ENCODE measurements at regions not wholly inside any gene's neighbourhood (a gene's known extent, or its start where the extent isn't known, plus 50 kb on each side); places are given as distances from the start of the nearest gene placed in this dataset.

GRCh38 chr2:217186668-217187159, 326.9 kb upstream of the TNP1 start:
- 43 to 57% methylated on average over 3 of the region's 3 CpGs for WGBS, 2 donors
- TF ChIP-seq POLR2A (IDR thresholded peaks at IDR 0.05) = no peak
- TF ChIP-seq, protein P1, sequence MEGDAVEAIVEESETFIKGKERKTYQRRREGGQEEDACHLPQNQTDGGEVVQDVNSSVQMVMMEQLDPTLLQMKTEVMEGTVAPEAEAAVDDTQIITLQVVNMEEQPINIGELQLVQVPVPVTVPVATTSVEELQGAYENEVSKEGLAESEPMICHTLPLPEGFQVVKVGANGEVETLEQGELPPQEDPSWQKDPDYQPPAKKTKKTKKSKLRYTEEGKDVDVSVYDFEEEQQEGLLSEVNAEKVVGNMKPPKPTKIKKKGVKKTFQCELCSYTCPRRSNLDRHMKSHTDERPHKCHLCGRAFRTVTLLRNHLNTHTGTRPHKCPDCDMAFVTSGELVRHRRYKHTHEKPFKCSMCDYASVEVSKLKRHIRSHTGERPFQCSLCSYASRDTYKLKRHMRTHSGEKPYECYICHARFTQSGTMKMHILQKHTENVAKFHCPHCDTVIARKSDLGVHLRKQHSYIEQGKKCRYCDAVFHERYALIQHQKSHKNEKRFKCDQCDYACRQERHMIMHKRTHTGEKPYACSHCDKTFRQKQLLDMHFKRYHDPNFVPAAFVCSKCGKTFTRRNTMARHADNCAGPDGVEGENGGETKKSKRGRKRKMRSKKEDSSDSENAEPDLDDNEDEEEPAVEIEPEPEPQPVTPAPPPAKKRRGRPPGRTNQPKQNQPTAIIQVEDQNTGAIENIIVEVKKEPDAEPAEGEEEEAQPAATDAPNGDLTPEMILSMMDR (IDR thresholded peaks at IDR 0.05) = no peak
- intact Hi-C loops (cut with DNase I; ENCODE audit: low total_unique reads) = no loop called here

DNA sequence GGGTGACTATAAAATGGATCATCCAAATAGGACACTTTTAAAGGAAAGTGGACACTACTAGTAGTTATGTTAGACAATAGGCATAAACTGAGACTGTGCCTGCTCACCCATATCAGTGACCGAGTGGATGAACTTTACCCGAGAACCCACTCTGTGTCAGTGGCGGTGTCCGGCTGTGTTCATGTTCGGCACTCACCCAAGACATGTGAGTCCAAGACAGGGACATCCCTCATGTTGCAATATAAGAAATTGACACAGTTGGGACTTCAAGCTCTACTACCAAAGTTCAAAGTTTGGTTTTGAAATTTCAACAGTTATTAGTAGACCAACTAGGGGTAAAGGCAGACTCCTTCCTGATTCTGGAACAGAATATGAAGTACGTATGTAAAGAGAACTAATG, 326.3 kb upstream of the TNP1 start:
- H3K27ac ChIP-seq = peak overlapping the region in 1 of 2 donors; percentile 43
- 82 to 92% methylated on average over 6 of the region's 6 CpGs for WGBS, 2 donors
- intact Hi-C loops (cut with DNase I; ENCODE audit: low total_unique reads) = no loop called here
- no peaks in the 10 kb centered on the region for H3K36me3 ChIP-seq (ENCODE audit: low read depth, missing control alignments)
- H3K4me1 ChIP-seq = peaks cover 28% of the 10 kb centered on the region
- no peak overlapping the region for H3K4me3 ChIP-seq
- TF ChIP-seq POLR2A (IDR thresholded peaks at IDR 0.05) = no peak
- TF ChIP-seq, protein P1 (IDR thresholded peaks at IDR 0.05) = no peak
- DNase-seq = no peak
- H3K9me3 ChIP-seq = no peaks in the 10 kb centered on the region
- no peaks in the 10 kb centered on the region for H3K27me3 ChIP-seq

More at GRCh38 chr2:217186668-217187159, 326.9 kb upstream of the TNP1 start:
- H3K27me3 ChIP-seq = no peaks in the 10 kb centered on the region
- H3K36me3 ChIP-seq (ENCODE audit: low read depth, missing control alignments) = no peaks in the 10 kb centered on the region
- H3K27ac ChIP-seq = no peak overlapping the region
- H3K4me1 ChIP-seq = peaks cover 28% of the 10 kb centered on the region
- H3K9me3 ChIP-seq = no peaks in the 10 kb centered on the region
- DNase-seq = peak; percentile 64
- H3K4me3 ChIP-seq = no peak overlapping the region

DNA sequence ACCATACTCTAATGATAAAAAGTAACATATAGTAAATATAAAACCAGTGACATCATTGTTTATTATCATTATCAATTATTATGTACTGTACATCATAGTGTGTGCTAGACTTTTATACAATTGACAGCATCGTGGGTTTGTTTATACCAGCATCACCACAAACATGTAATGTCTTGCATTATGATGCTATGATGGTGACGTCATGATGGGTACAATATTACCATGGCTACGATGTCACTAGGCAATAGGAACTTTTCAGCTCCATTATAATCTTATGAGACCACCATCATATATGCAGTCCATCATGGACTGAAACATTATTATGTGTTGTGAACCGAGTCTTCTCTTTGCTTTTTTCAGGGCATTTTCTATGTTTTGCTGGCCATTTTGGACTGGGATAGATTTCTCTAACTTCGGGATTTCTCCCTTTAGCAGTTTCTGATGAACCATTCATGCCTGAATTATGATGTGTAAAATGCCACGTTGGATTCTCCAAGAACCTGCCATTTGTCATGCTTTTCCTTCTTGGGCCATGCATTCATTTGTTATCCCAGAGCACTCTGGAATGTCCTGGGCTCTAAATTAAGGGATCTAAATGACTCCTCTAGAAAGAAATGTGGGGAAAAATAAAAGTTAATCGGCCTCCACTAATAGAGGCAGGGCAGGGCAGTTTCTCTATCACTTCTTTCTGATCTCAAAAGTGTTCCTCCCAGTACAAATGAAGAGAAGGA, 325.6 kb upstream of the TNP1 start:
- Histone ChIP-seq H3K9me3 (no peaks in the 10 kb centered on the region), H3K4me3 (no peak overlapping the region), H3K4me1 (peaks cover 28% of the 10 kb centered on the region), H3K36me3 (ENCODE audit: low read depth, missing control alignments) (no peaks in the 10 kb centered on the region), H3K27me3 (no peaks in the 10 kb centered on the region), H3K27ac (peak overlapping the region in 1 of 2 donors; percentile 43)
- TF ChIP-seq, protein P1 (IDR thresholded peaks at IDR 0.05) = no peak
- no peak for TF ChIP-seq POLR2A (IDR thresholded peaks at IDR 0.05)
- intact Hi-C loops (cut with DNase I; ENCODE audit: low total_unique reads) = no loop called here
- WGBS, 2 donors = 88 to 91% methylated on average over 7 of the region's 7 CpGs
- DNase-seq = no peak

- H3K27me3 ChIP-seq = no peaks in the 10 kb centered on the region
- H3K9me3 ChIP-seq = no peaks in the 10 kb centered on the region
- no peak overlapping the region for H3K4me3 ChIP-seq
- WGBS, 2 donors = 63 to 75% methylated on average over 2 of the region's 2 CpGs
- H3K27ac ChIP-seq = no peak overlapping the region
- no peaks in the 10 kb centered on the region for H3K36me3 ChIP-seq (ENCODE audit: low read depth, missing control alignments)
- no peak for TF ChIP-seq POLR2A (IDR thresholded peaks at IDR 0.05)
- TF ChIP-seq, protein P1 (IDR thresholded peaks at IDR 0.05) = no peak
- no peak for DNase-seq
- H3K4me1 ChIP-seq = peaks cover 28% of the 10 kb centered on the region
- intact Hi-C loops (cut with DNase I; ENCODE audit: low total_unique reads) = no loop called here
Measured at GRCh38 chr2:217184242-217184641, 324.4 kb upstream of the TNP1 start.

- WGBS, 2 donors = 84 to 96% methylated on average over 1 of the region's 1 CpG
- TF ChIP-seq POLR2A (IDR thresholded peaks at IDR 0.05) = no peak
- TF ChIP-seq, protein P1 (IDR thresholded peaks at IDR 0.05) = no peak
- Histone ChIP-seq H3K4me1 (peaks cover 28% of the 10 kb centered on the region), H3K27ac (no peak overlapping the region), H3K36me3 (ENCODE audit: low read depth, missing control alignments) (no peaks in the 10 kb centered on the region), H3K4me3 (no peak overlapping the region), H3K27me3 (no peaks in the 10 kb centered on the region), H3K9me3 (no peaks in the 10 kb centered on the region)
- intact Hi-C loops (cut with DNase I; ENCODE audit: low total_unique reads) = no loop called here
- DNase-seq = no peak
Measured at GRCh38 chr2:217183471-217183870, 323.6 kb upstream of the TNP1 start.

All from testis (tissue), 2 donors.